ENCODE measurements at regions not wholly inside any gene's neighbourhood (a gene's known extent, or its start where the extent isn't known, plus 50 kb on each side); places are given as distances from the start of the nearest gene placed in this dataset.
A peak's percentile ranks its signal among the peaks of the same experiment; 100 is the strongest.

DNA sequence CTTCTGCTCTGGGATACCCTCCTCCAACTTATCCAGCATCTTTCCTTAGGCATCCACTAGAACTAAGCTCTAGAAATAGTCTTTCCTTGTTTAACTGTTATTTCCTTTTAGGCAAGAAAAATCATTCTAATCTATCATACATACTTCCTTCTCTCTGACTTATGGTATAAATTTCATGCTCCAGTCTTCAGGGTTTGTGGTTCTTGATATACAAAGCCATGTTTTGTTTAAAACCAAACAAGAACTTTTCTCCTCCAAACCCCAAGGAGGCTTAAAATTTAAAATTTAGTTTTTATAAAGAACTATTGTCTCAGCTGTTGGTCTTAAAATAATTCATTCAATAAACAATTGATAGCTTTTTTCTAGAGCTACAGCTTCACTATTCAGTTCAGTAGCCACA lies 77.2 kb downstream of the CD164 start:
- Histone ChIP-seq H4K20me1 (replicated peaks in 1 of 2; ENCODE audit: control insufficient read depth in 1 of 2, insufficient read depth in 2 of 2, low read length in 2 of 2) (no peaks in the 10 kb centered on the region), H3K4ac (replicated peaks; ENCODE audit: insufficient read length, low read depth, low read length) (no peak overlapping the region), H3K18ac (ENCODE audit: extremely low read depth, low read length) (no peak overlapping the region), H4K8ac (ENCODE audit: extremely low read depth, insufficient read depth, low read length) (no peak overlapping the region), H3K9ac (replicated peaks in 1 of 4; ENCODE audit: extremely low read depth in 1 of 4, low read depth in 3 of 4, low read length in 3 of 4) (no peak overlapping the region), H3K14ac (ENCODE audit: insufficient read length) (no peak overlapping the region), H2BK15ac (ENCODE audit: low read length) (no peak overlapping the region), H2BK120ac (replicated peaks; ENCODE audit: low read depth, low read length) (no peak overlapping the region), H2BK20ac (ENCODE audit: low read length) (no peak overlapping the region), H3K9me3 (ENCODE audit: insufficient read depth in 2 of 2, low read depth in 1 of 2, low read length in 1 of 2) (no peaks in the 10 kb centered on the region), H3K23me2 (ENCODE audit: low read depth, low read length) (no peaks in the 10 kb centered on the region), H2BK5ac (ENCODE audit: low read depth, low read length) (no peak overlapping the region), H2AFZ (ENCODE audit: low read length) (peak overlapping the region; percentile 87; the same call in 1 of the 2 replicates), H3K4me3 (ENCODE audit: extremely low read depth in 1 of 4, insufficient read depth in 2 of 4, low read depth in 3 of 4, low read length in 4 of 4) (no peak overlapping the region), H3K4me1 (replicated peaks in 1 of 4; ENCODE audit: control insufficient read depth in 3 of 4, insufficient read depth in 4 of 4, low read length in 3 of 4) (0 out of 7 replicates have a peak, but pooled peaks cover 0 to 2% (median 0%) of the 10 kb centered on the region in 4 experiments), H2BK12ac (ENCODE audit: low read depth, low read length) (no peak overlapping the region), H4K91ac (replicated peaks; ENCODE audit: insufficient read length, low read length) (no peak overlapping the region), H3K36me3 (ENCODE audit: control insufficient read depth in 2 of 4, insufficient read depth in 4 of 4, low read length in 3 of 4) (no peaks in the 10 kb centered on the region), H3K4me2 (ENCODE audit: insufficient read depth in 1 of 2, low read depth in 2 of 2, low read length in 2 of 2) (no peak overlapping the region), H3K23ac (ENCODE audit: insufficient read length) (no peak overlapping the region), H3K27me3 (replicated peaks in 1 of 4; ENCODE audit: control insufficient read depth in 3 of 4, extremely low read depth in 1 of 4, insufficient read depth in 3 of 4, low read length in 3 of 4) (no peaks in the 10 kb centered on the region), H3K27ac (ENCODE audit: low read depth, low read length) (no peak overlapping the region), H3K79me1 (ENCODE audit: low read depth, low read length) (no peaks in the 10 kb centered on the region), H4K5ac (ENCODE audit: insufficient read length, low read depth, low read length) (no peak overlapping the region), H3K79me2 (ENCODE audit: control insufficient read depth in 1 of 2, insufficient read depth in 2 of 2, low read length in 2 of 2) (no peaks in the 10 kb centered on the region), H3K56ac (replicated peaks; ENCODE audit: insufficient read length, low read depth, low read length) (no peak overlapping the region), H2AK5ac (ENCODE audit: low read depth, low read length) (no peak overlapping the region)
- ChIA-PET CTCF (ENCODE audit: partially characterized antibody) (interaction anchor here (1.1 to 2.3 kb wide), 2 partner anchors 78 to 117 kb away, joined by 4 to 5 read pairs; no protein-coding TSS in a partner anchor), POLR2A (ENCODE audit: partially characterized antibody) (no interaction called here)
- no peak for DNase-seq (ENCODE audit: low read depth in 1 of 2, low spot score in 2 of 2)
- no peak for FAIRE-seq
- TF ChIP-seq, protein P1, sequence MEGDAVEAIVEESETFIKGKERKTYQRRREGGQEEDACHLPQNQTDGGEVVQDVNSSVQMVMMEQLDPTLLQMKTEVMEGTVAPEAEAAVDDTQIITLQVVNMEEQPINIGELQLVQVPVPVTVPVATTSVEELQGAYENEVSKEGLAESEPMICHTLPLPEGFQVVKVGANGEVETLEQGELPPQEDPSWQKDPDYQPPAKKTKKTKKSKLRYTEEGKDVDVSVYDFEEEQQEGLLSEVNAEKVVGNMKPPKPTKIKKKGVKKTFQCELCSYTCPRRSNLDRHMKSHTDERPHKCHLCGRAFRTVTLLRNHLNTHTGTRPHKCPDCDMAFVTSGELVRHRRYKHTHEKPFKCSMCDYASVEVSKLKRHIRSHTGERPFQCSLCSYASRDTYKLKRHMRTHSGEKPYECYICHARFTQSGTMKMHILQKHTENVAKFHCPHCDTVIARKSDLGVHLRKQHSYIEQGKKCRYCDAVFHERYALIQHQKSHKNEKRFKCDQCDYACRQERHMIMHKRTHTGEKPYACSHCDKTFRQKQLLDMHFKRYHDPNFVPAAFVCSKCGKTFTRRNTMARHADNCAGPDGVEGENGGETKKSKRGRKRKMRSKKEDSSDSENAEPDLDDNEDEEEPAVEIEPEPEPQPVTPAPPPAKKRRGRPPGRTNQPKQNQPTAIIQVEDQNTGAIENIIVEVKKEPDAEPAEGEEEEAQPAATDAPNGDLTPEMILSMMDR (IDR thresholded peaks at IDR 0.05; ENCODE audit: control extremely low read depth in 1 of 3, insufficient read depth in 1 of 3, low read depth in 1 of 3, low read length in 3 of 3) = no peak
- TF ChIP-seq GTF2F1 (IDR thresholded peaks at IDR 0.05; ENCODE audit: borderline replicate concordance, low read depth, low read length) (no peak), SRF (IDR thresholded peaks at IDR 0.05; ENCODE audit: low read depth, low read length) (no peak), SP2 (IDR thresholded peaks at IDR 0.05; ENCODE audit: low read length) (no peak), CHD2 (IDR thresholded peaks at IDR 0.05; ENCODE audit: low read length) (no peak), JUND (IDR thresholded peaks at IDR 0.05; ENCODE audit: low read length) (no peak), POLR2AphosphoS5 (IDR thresholded peaks at IDR 0.05; ENCODE audit: low read depth, low read length) (no peak), FOSL1 (IDR thresholded peaks at IDR 0.05; ENCODE audit: insufficient read depth, low read depth, low read length) (no peak), HDAC6 (IDR thresholded peaks at IDR 0.05; ENCODE audit: low read depth, low read length) (no peak), HDAC2 (IDR thresholded peaks at IDR 0.05; ENCODE audit: borderline replicate concordance in 1 of 2, low read depth in 2 of 2, low read length in 2 of 2) (no peak), MAFK (IDR thresholded peaks at IDR 0.05; ENCODE audit: low read depth, low read length) (no peak)
